H9 (cell line): ENCODE measurements at regions not wholly inside any gene's neighbourhood (a gene's known extent, or its start where the extent isn't known, plus 50 kb on each side); places are given as distances from the start of the nearest gene placed in this dataset.

Experiments used
- DNase-seq: peaks from one replicate; pipeline ENCODE4 v3.0.0-alpha.2; 2017
- H2AFZ ChIP-seq: one replicate; pipeline ENCODE4 v1.6.1; 2013; ENCODE audit warnings: mild to moderate bottlenecking, low read length, control low read depth, moderate library complexity
- H2AK5ac ChIP-seq: 2 replicates; pipeline ENCODE4 v1.6.1; 2013; ENCODE audit warnings: low read length, control low read depth, mixed read lengths; ENCODE audit not compliant: insufficient read length
- H2BK120ac ChIP-seq: one replicate; pipeline ENCODE4 v1.6.1; 2013; ENCODE audit warnings: low read depth, mild to moderate bottlenecking, low read length, control low read depth, inconsistent platforms; ENCODE audit not compliant: poor library complexity, severe bottlenecking
- H2BK12ac ChIP-seq: 2 replicates; pipeline ENCODE4 v1.6.1; 2013; ENCODE audit warnings: low read length, control low read depth, mixed read lengths, low read depth; ENCODE audit not compliant: insufficient read length
- H2BK15ac ChIP-seq: 2 replicates; pipeline ENCODE4 v1.6.1; 2013; ENCODE audit warnings: low read depth, low read length, control low read depth
- H2BK20ac ChIP-seq: one replicate; pipeline ENCODE4 v1.6.1; 2013; ENCODE audit warnings: low read depth, mild to moderate bottlenecking, low read length, control low read depth, inconsistent platforms; ENCODE audit not compliant: poor library complexity, severe bottlenecking
- H2BK5ac ChIP-seq: 2 replicates; pipeline ENCODE4 v1.6.1; 2013; ENCODE audit warnings: low read length, control low read depth, mixed read lengths; ENCODE audit not compliant: insufficient read length
- H3K14ac ChIP-seq: 2 replicates; pipeline ENCODE4 v1.6.1; 2013; ENCODE audit warnings: low read length, control low read depth; ENCODE audit not compliant: insufficient read depth
- H3K18ac ChIP-seq: 2 replicates; pipeline ENCODE4 v1.6.1; 2013; ENCODE audit warnings: low read depth, mild to moderate bottlenecking, mixed read lengths, low read length, control low read depth; ENCODE audit not compliant: insufficient read length
- H3K23ac ChIP-seq: 2 replicates; pipeline ENCODE4 v1.6.1; 2013; ENCODE audit warnings: low read length, control low read depth, mixed read lengths, low read depth; ENCODE audit not compliant: insufficient read length
- H3K23me2 ChIP-seq: 2 replicates; pipeline ENCODE4 v1.6.1; 2013; ENCODE audit warnings: low read depth, mild to moderate bottlenecking, mixed read lengths, low read length, control low read depth; ENCODE audit not compliant: insufficient read length, poor library complexity, severe bottlenecking
- H3K27ac ChIP-seq: 2 replicates; pipeline ENCODE4 v1.5.1; 2013; ENCODE audit warnings: low read length, control low read depth, mixed read lengths, low read depth; ENCODE audit not compliant: insufficient read length
- H3K27me3 ChIP-seq: 2 replicates; pipeline ENCODE4 v1.6.1; 2013; ENCODE audit warnings: low read length, control low read depth, inconsistent platforms; ENCODE audit not compliant: insufficient read depth
- H3K4ac ChIP-seq: 2 replicates; pipeline ENCODE4 v1.6.1; 2013; ENCODE audit warnings: low read depth, mild to moderate bottlenecking, control low read depth, inconsistent platforms, low read length, moderate library complexity
- H3K4me1 ChIP-seq: 2 replicates; pipeline ENCODE4 v1.6.1; 2013; ENCODE audit warnings: low read length, control low read depth, inconsistent platforms; ENCODE audit not compliant: insufficient read depth
- H3K4me2 ChIP-seq: 2 replicates; pipeline ENCODE4 v1.6.1; 2013; ENCODE audit warnings: low read length, control low read depth, mixed read lengths; ENCODE audit not compliant: insufficient read length, insufficient read depth
- H3K56ac ChIP-seq: 2 replicates; pipeline ENCODE4 v1.6.1; 2013; ENCODE audit warnings: low read depth, mild to moderate bottlenecking, mixed read lengths, low read length, control low read depth; ENCODE audit not compliant: insufficient read length
- H3K79me1 ChIP-seq: 2 replicates; pipeline ENCODE4 v1.6.1; 2013; ENCODE audit warnings: low read depth, mild to moderate bottlenecking, moderate library complexity, low read length, control low read depth, inconsistent platforms; ENCODE audit not compliant: insufficient read depth, poor library complexity, severe bottlenecking
- H3K79me2 ChIP-seq: 2 replicates; pipeline ENCODE4 v1.6.1; 2013; ENCODE audit warnings: low read length, control low read depth, inconsistent platforms; ENCODE audit not compliant: insufficient read depth
- H3K9ac ChIP-seq: 2 replicates; pipeline ENCODE4 v1.6.1; 2013; ENCODE audit warnings: low read length, control low read depth, mixed read lengths; ENCODE audit not compliant: insufficient read length; ENCODE audit errors: extremely low read depth
- H3K9me3 ChIP-seq: one replicate; pipeline ENCODE4 v1.6.1; 2013; ENCODE audit warnings: low read depth, low read length, inconsistent platforms; ENCODE audit not compliant: control insufficient read depth
- H3T11ph ChIP-seq: one replicate; pipeline ENCODE4 v1.6.1; 2013; ENCODE audit warnings: mild to moderate bottlenecking, low read length, control low read depth, inconsistent platforms
- H4K20me1 ChIP-seq: one replicate; pipeline ENCODE4 v1.6.1; 2013; ENCODE audit not compliant: control insufficient read depth, insufficient read length, insufficient read depth
- H4K5ac ChIP-seq: 2 replicates; pipeline ENCODE4 v1.6.1; 2013; ENCODE audit warnings: low read depth, mild to moderate bottlenecking, mixed read lengths, low read length, control low read depth; ENCODE audit not compliant: insufficient read length
- H4K8ac ChIP-seq: replicated peaks from 2 replicates; pipeline ENCODE4 v1.6.1; 2013; ENCODE audit warnings: low read length, control low read depth, mixed read lengths, low read depth; ENCODE audit not compliant: insufficient read length
- H4K91ac ChIP-seq: 2 replicates; pipeline ENCODE4 v1.6.1; 2013; ENCODE audit warnings: low read depth, mild to moderate bottlenecking, moderate library complexity, mixed read lengths, low read length, control low read depth; ENCODE audit not compliant: insufficient read length
- H3K27ac Mint-ChIP-seq, 3 experiments: 2 replicates in 2 of 3; 3 replicates in 1 of 3; pipeline ENCODE4 v1.8.0; 2020 to 2021; ENCODE audit warnings: mixed read lengths in 3 of 3, mild to moderate bottlenecking in 1 of 3, moderate library complexity in 1 of 3
- H3K27me3 Mint-ChIP-seq: 2 replicates; pipeline ENCODE4 v1.8.0; 2021; ENCODE audit warnings: low read depth, mild to moderate bottlenecking, moderate library complexity, mixed read lengths
- H3K36me3 Mint-ChIP-seq, 3 experiments: 2 replicates in 2 of 3; 3 replicates in 1 of 3; pipeline ENCODE4 v1.8.0; 2020 to 2021; ENCODE audit warnings: low read depth in 3 of 3, mixed read lengths in 3 of 3; ENCODE audit not compliant: insufficient read depth in 1 of 3
- H3K4me1 Mint-ChIP-seq, 2 experiments: 2 replicates each; pipeline ENCODE4 v1.8.0; 2020; ENCODE audit warnings: mixed read lengths in 2 of 2
- H3K4me3 Mint-ChIP-seq, 2 experiments: 2 replicates in 1 of 2; 3 replicates in 1 of 2; pipeline ENCODE4 v1.8.0; 2020 to 2021; ENCODE audit warnings: mild to moderate bottlenecking in 2 of 2, mixed read lengths in 2 of 2, moderate library complexity in 1 of 2
- H3K9me3 Mint-ChIP-seq, 2 experiments: 2 replicates in 1 of 2; 3 replicates in 1 of 2; pipeline ENCODE4 v1.8.0; 2020; ENCODE audit warnings: mild to moderate bottlenecking in 2 of 2, mixed read lengths in 2 of 2, moderate library complexity in 1 of 2
- WGBS: extraction: QIAGEN DNeasy Blood & Tissue Kit; methylation state at CpG from one replicate; pipeline ENCODE4 v1.1.7; 2013; ENCODE audit warnings: missing lambda C conversion rate, low lambda C conversion rate, mixed read lengths; ENCODE audit not compliant: insufficient read length; ENCODE audit errors: extremely low coverage; 5-methylcytosine and 5-hydroxymethylcytosine counted together
- TF ChIP-seq, protein P1 (sequence below): fragments of 200-600 bp; sonication (generic); conservative IDR thresholded peaks from 3 replicates; pipeline ENCODE4 v1.8.0; 2021; ENCODE audit warnings: antibody characterized with exemption, mild to moderate bottlenecking

DNA sequence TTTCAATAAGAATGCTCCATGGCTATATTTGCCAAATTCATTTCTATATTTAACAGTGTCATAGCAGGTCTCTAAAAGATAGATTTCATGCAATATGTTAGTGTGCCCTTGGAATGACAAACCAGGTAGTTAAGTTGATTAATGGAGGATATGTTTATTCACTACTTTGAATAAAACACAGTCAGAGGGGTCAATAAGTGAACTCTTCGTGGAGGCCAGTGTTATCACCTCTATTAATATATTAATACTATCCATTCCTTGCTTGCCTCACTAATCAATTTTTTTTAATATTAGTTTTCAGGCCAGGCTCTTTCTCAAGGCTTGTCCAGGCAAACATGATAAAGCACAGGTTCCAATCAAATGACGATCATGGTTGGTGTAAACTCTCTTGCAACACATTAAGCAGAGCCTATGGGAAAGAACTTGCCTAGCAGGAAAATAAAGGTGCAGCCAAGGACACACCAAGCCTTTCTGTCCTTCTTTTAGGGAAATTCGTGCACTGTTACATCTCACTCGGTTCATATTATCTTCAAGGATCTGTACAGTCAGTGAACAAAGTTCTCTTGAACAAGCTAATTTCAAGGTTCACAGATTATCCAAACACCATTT is 144.7 kb downstream of the DCK start:
- WGBS, result no CpG with 5 or more reads among the region's 4 CpGs

More for the DNA sequence above, 144.7 kb downstream of the DCK start:
- H4K5ac ChIP-seq, result no peak overlapping the region
- H3K4ac ChIP-seq, result no peak overlapping the region
- no peak overlapping the region for H2AK5ac ChIP-seq
- no peak overlapping the region for H2BK15ac ChIP-seq
- TF ChIP-seq, protein P1, sequence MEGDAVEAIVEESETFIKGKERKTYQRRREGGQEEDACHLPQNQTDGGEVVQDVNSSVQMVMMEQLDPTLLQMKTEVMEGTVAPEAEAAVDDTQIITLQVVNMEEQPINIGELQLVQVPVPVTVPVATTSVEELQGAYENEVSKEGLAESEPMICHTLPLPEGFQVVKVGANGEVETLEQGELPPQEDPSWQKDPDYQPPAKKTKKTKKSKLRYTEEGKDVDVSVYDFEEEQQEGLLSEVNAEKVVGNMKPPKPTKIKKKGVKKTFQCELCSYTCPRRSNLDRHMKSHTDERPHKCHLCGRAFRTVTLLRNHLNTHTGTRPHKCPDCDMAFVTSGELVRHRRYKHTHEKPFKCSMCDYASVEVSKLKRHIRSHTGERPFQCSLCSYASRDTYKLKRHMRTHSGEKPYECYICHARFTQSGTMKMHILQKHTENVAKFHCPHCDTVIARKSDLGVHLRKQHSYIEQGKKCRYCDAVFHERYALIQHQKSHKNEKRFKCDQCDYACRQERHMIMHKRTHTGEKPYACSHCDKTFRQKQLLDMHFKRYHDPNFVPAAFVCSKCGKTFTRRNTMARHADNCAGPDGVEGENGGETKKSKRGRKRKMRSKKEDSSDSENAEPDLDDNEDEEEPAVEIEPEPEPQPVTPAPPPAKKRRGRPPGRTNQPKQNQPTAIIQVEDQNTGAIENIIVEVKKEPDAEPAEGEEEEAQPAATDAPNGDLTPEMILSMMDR, result no peak
- H3K79me1 ChIP-seq, result no peaks in the 10 kb centered on the region
- H3K27ac ChIP-seq, result no peak overlapping the region
- Mint-ChIP-seq H3K36me3 (no peaks in the 10 kb centered on the region), H3K4me3 (no peak overlapping the region), H3K4me1 (no peaks in the 10 kb centered on the region), H3K27ac (no peak overlapping the region), H3K27me3 (no peaks in the 10 kb centered on the region; the same call in 1 of the 2 replicates), H3K9me3 (0 out of 5 replicates have a peak, but pooled peaks cover 0 to 3% of the 10 kb centered on the region in 2 experiments)
- H4K91ac ChIP-seq, result no peak overlapping the region
- no peak overlapping the region for H2BK12ac ChIP-seq
- no peak overlapping the region for H3K14ac ChIP-seq
- no peak overlapping the region for H4K8ac ChIP-seq
- no peaks in the 10 kb centered on the region for H3K9me3 ChIP-seq
- H2BK120ac ChIP-seq, result no peak overlapping the region
- no peaks in the 10 kb centered on the region for H3K4me1 ChIP-seq
- no peak overlapping the region for H3T11ph ChIP-seq
- H3K27me3 ChIP-seq, result no peaks in the 10 kb centered on the region
- no peaks in the 10 kb centered on the region for H3K79me2 ChIP-seq
- H3K9ac ChIP-seq, result no peak overlapping the region
- H3K56ac ChIP-seq, result no peak overlapping the region
- no peak overlapping the region for H3K4me2 ChIP-seq
- H3K23ac ChIP-seq, result no peak overlapping the region
- DNase-seq, result no peak
- no peak overlapping the region for H2BK5ac ChIP-seq
- H3K18ac ChIP-seq, result no peak overlapping the region
- H4K20me1 ChIP-seq, result no peaks in the 10 kb centered on the region
- H2AFZ ChIP-seq, result no peak overlapping the region
- no peak overlapping the region for H2BK20ac ChIP-seq
- no peaks in the 10 kb centered on the region for H3K23me2 ChIP-seq
